Smooth muscle cell (in vitro differentiated cells): ENCODE measurements at regions not wholly inside any gene's neighbourhood (a gene's known extent, or its start where the extent isn't known, plus 50 kb on each side); places are given as distances from the start of the nearest gene placed in this dataset.

Source experiments
- DNase-seq: peaks from one replicate; lab custom pipeline; 2025; ENCODE audit not compliant: unreplicated experiment; lab: John Stamatoyannopoulos, UW
- H2AFZ ChIP-seq: fragments of 200-600 bp; sonication (generic); 2 replicates; pipeline ENCODE4 v1.6.0; 2016; ENCODE audit warnings: antibody characterized with exemption, low read depth, mild to moderate bottlenecking
- H3F3A ChIP-seq: fragments of 200-600 bp; sonication (generic); 2 replicates; pipeline ENCODE4 v1.6.0; 2017; ENCODE audit warnings: antibody characterized with exemption, low read depth
- H3K27ac ChIP-seq: fragments of 200-600 bp; sonication (generic); 2 replicates; pipeline ENCODE4 v1.5.1; 2016; ENCODE audit warnings: low read depth, mild to moderate bottlenecking
- H3K27me3 ChIP-seq: fragments of 200-600 bp; sonication (generic); 2 replicates; pipeline ENCODE4 v1.6.1; 2016; ENCODE audit warnings: low read depth, mild to moderate bottlenecking
- H3K36me3 ChIP-seq: fragments of 200-600 bp; sonication (generic); 2 replicates; pipeline ENCODE4 v1.5.1; 2016; ENCODE audit warnings: low read depth
- H3K4me1 ChIP-seq: fragments of 200-600 bp; sonication (generic); 2 replicates; pipeline ENCODE4 v1.5.1; 2016; ENCODE audit warnings: low read depth
- H3K4me2 ChIP-seq: fragments of 200-600 bp; sonication (generic); 2 replicates; pipeline ENCODE4 v1.6.0; 2016; ENCODE audit warnings: mild to moderate bottlenecking
- H3K4me3 ChIP-seq: fragments of 200-600 bp; sonication (generic); 2 replicates; pipeline ENCODE4 v1.5.1; 2016; ENCODE audit warnings: mild to moderate bottlenecking
- H3K79me2 ChIP-seq: fragments of 200-600 bp; sonication (generic); 2 replicates; pipeline ENCODE4 v1.6.0; 2016; ENCODE audit warnings: low read depth, mild to moderate bottlenecking
- H3K9ac ChIP-seq: fragments of 200-600 bp; sonication (generic); 2 replicates; pipeline ENCODE4 v1.6.0; 2016; ENCODE audit warnings: low read depth
- H3K9me3 ChIP-seq: fragments of 200-600 bp; sonication (generic); replicated peaks from 2 replicates; pipeline ENCODE4 v1.5.1; 2016; ENCODE audit warnings: low read depth
- H4K20me1 ChIP-seq: fragments of 200-600 bp; sonication (generic); 2 replicates; pipeline ENCODE4 v1.6.0; 2016; ENCODE audit warnings: low read depth
- CTCF ChIP-seq: fragments of 200-600 bp; sonication (generic); IDR thresholded peaks from 2 replicates; pipeline ENCODE4 v1.5.1; 2017; ENCODE audit warnings: borderline replicate concordance, mild to moderate bottlenecking, antibody characterized with exemption; ENCODE audit not compliant: insufficient read depth, poor library complexity, severe bottlenecking
- WGBS: methylation state at CpG from one replicate; pipeline ENCODE4 v1.1.7; 2016; ENCODE audit warnings: low lambda C conversion rate; 5-methylcytosine and 5-hydroxymethylcytosine counted together

- Histone ChIP-seq H2AFZ (no peak overlapping the region), H3K4me2 (no peak overlapping the region), H3K36me3 (no peaks in the 10 kb centered on the region), H3K9ac (no peak overlapping the region), H3K79me2 (no peaks in the 10 kb centered on the region), H3K4me3 (no peak overlapping the region), H3F3A (no peaks in the 10 kb centered on the region), H3K27ac (no peak overlapping the region), H3K27me3 (no peaks in the 10 kb centered on the region), H3K9me3 (no peaks in the 10 kb centered on the region), H4K20me1 (no peaks in the 10 kb centered on the region), H3K4me1 (no peaks in the 10 kb centered on the region)
- no peak for DNase-seq
- WGBS: 67% methylated on average over 1 of the region's 1 CpG
- TF ChIP-seq CTCF: no peak
Observed at GRCh38 chr7:145050415-145050814, 214.6 kb upstream of the TPK1 start.

- 30% methylated on average over 5 of the region's 5 CpGs for WGBS
- Histone ChIP-seq H3K9ac (no peak overlapping the region), H2AFZ (peak overlapping the region; percentile 69), H3K4me3 (no peak overlapping the region), H3K36me3 (no peaks in the 10 kb centered on the region), H3F3A (no peaks in the 10 kb centered on the region), H3K79me2 (no peaks in the 10 kb centered on the region), H3K4me1 (no peaks in the 10 kb centered on the region), H3K4me2 (peak overlapping the region; percentile 59), H3K27ac (no peak overlapping the region), H3K9me3 (no peaks in the 10 kb centered on the region), H3K27me3 (no peaks in the 10 kb centered on the region), H4K20me1 (no peaks in the 10 kb centered on the region)
- DNase-seq: no peak
- TF ChIP-seq CTCF: peak; percentile 88
Observed at GRCh38 chr7:145036604-145037405, 201.0 kb upstream of the TPK1 start.

GRCh38 chr7:145031162-145031561 lies 195.3 kb upstream of the TPK1 start:
- no peaks in the 10 kb centered on the region for H3K79me2 ChIP-seq
- no peaks in the 10 kb centered on the region for H3K36me3 ChIP-seq
- no peak overlapping the region for H3K4me2 ChIP-seq
- no peak overlapping the region for H3K27ac ChIP-seq
- H3K4me3 ChIP-seq: no peak overlapping the region
- DNase-seq: no peak
- no peak overlapping the region for H3K9ac ChIP-seq
- TF ChIP-seq CTCF: no peak
- WGBS: 79% methylated on average over 5 of the region's 5 CpGs
- H2AFZ ChIP-seq: no peak overlapping the region
- no peaks in the 10 kb centered on the region for H4K20me1 ChIP-seq
- no peaks in the 10 kb centered on the region for H3K27me3 ChIP-seq
- H3K4me1 ChIP-seq: no peaks in the 10 kb centered on the region
- no peaks in the 10 kb centered on the region for H3F3A ChIP-seq
- no peaks in the 10 kb centered on the region for H3K9me3 ChIP-seq

GRCh38 chr7:145030754-145031153 lies 194.9 kb upstream of the TPK1 start:
- no peaks in the 10 kb centered on the region for H3K27me3 ChIP-seq
- H3K36me3 ChIP-seq: no peaks in the 10 kb centered on the region
- DNase-seq: no peak
- no peaks in the 10 kb centered on the region for H3K4me1 ChIP-seq
- H3K4me2 ChIP-seq: no peak overlapping the region
- no peaks in the 10 kb centered on the region for H3K9me3 ChIP-seq
- TF ChIP-seq CTCF: no peak
- no peak overlapping the region for H3K9ac ChIP-seq
- 78% methylated on average over 5 of the region's 5 CpGs for WGBS
- H4K20me1 ChIP-seq: no peaks in the 10 kb centered on the region
- no peak overlapping the region for H3K27ac ChIP-seq
- H2AFZ ChIP-seq: no peak overlapping the region
- H3F3A ChIP-seq: no peaks in the 10 kb centered on the region
- H3K4me3 ChIP-seq: no peak overlapping the region
- H3K79me2 ChIP-seq: no peaks in the 10 kb centered on the region
